AG08396 (cell line): ENCODE measurements at regions not wholly inside any gene's neighbourhood (a gene's known extent, or its start where the extent isn't known, plus 50 kb on each side); places are given as distances from the start of the nearest gene placed in this dataset.
"Not testable (repeated sequence)": the region's sequence is repeated elsewhere in the genome, so short reads cannot be mapped to it uniquely, and the experiment has no call there.

Experiments
- DNase-seq: peaks from one replicate; pipeline ENCODE4 v3.0.0; 2012; ENCODE audit warnings: low spot score, mixed read lengths

- DNase-seq: no peak
These were observed 1047.3 kb upstream of the SEMA6A start for GRCh38 chr5:117621921-117622320.

GRCh38 chr5:117615226-117615625, 1040.6 kb upstream of the SEMA6A start:
- DNase-seq: no peak

- DNase-seq: no peak
These were observed 1039.8 kb upstream of the SEMA6A start for GRCh38 chr5:117614408-117614807.

GRCh38 chr5:117604845-117605244, 1030.2 kb upstream of the SEMA6A start:
- DNase-seq: no peak

- not testable (repeated sequence) for DNase-seq
These were observed 1025.2 kb upstream of the SEMA6A start for GRCh38 chr5:117599811-117600210.

GRCh38 chr5:117594166-117594565, 1019.5 kb upstream of the SEMA6A start:
- no peak for DNase-seq

- peak; percentile 2 for DNase-seq
These were observed 1016.3 kb upstream of the SEMA6A start for GRCh38 chr5:117590944-117591343.

- DNase-seq: no peak
These were observed 1014.0 kb upstream of the SEMA6A start for GRCh38 chr5:117588611-117589010.

GRCh38 chr5:117587111-117587510, 1012.5 kb upstream of the SEMA6A start:
- DNase-seq: no peak

- no peak for DNase-seq
These were observed 994.0 kb upstream of the SEMA6A start for GRCh38 chr5:117568622-117569021.

GRCh38 chr5:117568126-117568525, 993.5 kb upstream of the SEMA6A start:
- DNase-seq: no peak

GRCh38 chr5:117562647-117563046, 988.0 kb upstream of the SEMA6A start:
- DNase-seq: no peak

GRCh38 chr5:117561531-117561930, 986.9 kb upstream of the SEMA6A start:
- no peak for DNase-seq

- no peak for DNase-seq
These were observed 984.6 kb upstream of the SEMA6A start for GRCh38 chr5:117559005-117559844.

- no peak for DNase-seq
These were observed 976.6 kb upstream of the SEMA6A start for GRCh38 chr5:117551236-117551635.

GRCh38 chr5:117547192-117547591, 972.6 kb upstream of the SEMA6A start:
- DNase-seq: no peak

GRCh38 chr5:117539692-117540091, 965.1 kb upstream of the SEMA6A start:
- DNase-seq: no peak

GRCh38 chr5:117533792-117534191, 959.2 kb upstream of the SEMA6A start:
- no peak for DNase-seq

- DNase-seq: not testable (repeated sequence)
These were observed 958.5 kb upstream of the SEMA6A start for GRCh38 chr5:117533051-117533670.

- no peak for DNase-seq
These were observed 945.4 kb upstream of the SEMA6A start for GRCh38 chr5:117519957-117520500.

- DNase-seq: no peak
These were observed 929.7 kb upstream of the SEMA6A start for GRCh38 chr5:117504305-117504704.

- no peak for DNase-seq
These were observed 923.0 kb upstream of the SEMA6A start for GRCh38 chr5:117497601-117498000.

- DNase-seq: no peak
These were observed 922.2 kb upstream of the SEMA6A start for GRCh38 chr5:117496801-117497200.
